ENCODE measurements at regions not wholly inside any gene's neighbourhood (a gene's known extent, or its start where the extent isn't known, plus 50 kb on each side); places are given as distances from the start of the nearest gene placed in this dataset.

DNA sequence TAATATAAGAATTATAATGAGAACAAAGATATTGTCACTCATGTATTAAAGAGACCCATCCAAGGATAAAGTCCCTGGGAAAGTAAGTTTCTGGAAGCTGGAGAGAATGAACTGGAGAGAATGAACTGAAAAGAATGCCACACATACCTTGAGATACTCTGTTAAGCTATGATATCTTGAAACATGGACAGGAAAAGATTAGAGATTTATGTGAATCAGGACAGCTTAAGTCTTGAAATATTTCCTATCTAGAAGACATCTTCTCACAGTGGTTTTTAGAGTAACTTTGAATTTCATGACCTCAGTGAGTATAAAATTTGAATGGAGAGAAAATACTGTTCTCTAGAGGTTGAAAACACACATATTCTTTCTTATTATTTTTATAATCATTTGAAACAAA is 201.3 kb upstream of the HMCN1 start:
- no peak for DNase-seq
- ATAC-seq, result no peak
- Histone ChIP-seq H3K4me3 (no peak overlapping the region), H3K4me1 (no peaks in the 10 kb centered on the region), H3K9me3 (no peaks in the 10 kb centered on the region), H3K27me3 (ENCODE audit: low read depth) (no peaks in the 10 kb centered on the region), H3K27ac (no peak overlapping the region), H3K36me3 (no peaks in the 10 kb centered on the region)
- TF ChIP-seq, protein P1, sequence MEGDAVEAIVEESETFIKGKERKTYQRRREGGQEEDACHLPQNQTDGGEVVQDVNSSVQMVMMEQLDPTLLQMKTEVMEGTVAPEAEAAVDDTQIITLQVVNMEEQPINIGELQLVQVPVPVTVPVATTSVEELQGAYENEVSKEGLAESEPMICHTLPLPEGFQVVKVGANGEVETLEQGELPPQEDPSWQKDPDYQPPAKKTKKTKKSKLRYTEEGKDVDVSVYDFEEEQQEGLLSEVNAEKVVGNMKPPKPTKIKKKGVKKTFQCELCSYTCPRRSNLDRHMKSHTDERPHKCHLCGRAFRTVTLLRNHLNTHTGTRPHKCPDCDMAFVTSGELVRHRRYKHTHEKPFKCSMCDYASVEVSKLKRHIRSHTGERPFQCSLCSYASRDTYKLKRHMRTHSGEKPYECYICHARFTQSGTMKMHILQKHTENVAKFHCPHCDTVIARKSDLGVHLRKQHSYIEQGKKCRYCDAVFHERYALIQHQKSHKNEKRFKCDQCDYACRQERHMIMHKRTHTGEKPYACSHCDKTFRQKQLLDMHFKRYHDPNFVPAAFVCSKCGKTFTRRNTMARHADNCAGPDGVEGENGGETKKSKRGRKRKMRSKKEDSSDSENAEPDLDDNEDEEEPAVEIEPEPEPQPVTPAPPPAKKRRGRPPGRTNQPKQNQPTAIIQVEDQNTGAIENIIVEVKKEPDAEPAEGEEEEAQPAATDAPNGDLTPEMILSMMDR (IDR thresholded peaks at IDR 0.05), result no peak
- intact Hi-C loops (cut with DNase I), result no loop called here

DNA sequence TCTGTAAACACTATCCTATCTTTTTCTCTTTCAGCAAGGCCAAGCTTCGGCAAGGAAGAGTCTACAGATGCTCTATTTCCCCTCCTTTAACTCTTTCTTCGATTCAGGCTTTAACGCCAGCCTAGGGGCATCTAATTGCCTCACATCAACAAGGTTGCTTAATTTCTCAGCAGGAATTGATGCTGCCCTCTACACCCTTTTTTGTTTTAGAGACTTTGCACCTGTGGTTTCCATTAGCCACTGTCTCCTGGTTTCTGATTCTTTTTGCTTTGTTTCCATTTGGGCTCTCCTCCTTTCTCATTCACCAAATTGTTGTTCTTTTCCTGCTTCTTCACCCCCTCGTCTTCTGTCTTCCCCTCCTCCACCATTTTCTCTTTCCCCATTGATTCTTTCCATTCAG is 202.4 kb upstream of the HMCN1 start:
- no peak for DNase-seq
- Histone ChIP-seq H3K4me1 (no peaks in the 10 kb centered on the region), H3K27ac (no peak overlapping the region), H3K9me3 (no peaks in the 10 kb centered on the region), H3K36me3 (no peaks in the 10 kb centered on the region), H3K27me3 (ENCODE audit: low read depth) (no peaks in the 10 kb centered on the region), H3K4me3 (no peak overlapping the region)
- intact Hi-C loops (cut with DNase I), result no loop called here
- ATAC-seq, result no peak
- TF ChIP-seq, protein P1 (IDR thresholded peaks at IDR 0.05), result no peak

DNA sequence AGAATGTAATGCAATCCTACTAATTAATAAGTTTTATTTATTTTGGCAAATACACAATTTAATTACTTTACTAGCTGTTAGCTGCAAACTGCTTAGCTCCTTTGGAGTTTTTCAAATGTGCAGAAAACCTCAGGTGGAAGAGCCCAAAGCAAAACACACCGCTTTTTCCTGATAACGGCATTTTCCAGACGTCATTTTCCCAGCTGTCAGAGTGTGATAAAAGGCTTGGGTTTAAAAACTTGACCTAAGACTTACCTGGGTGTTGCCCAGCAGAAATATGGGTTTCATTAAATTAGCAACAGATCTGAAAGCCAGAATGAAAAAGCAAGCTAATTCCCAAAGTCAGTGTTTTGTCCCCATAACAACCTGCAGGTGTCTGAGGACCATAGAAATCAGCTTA is 204.0 kb upstream of the HMCN1 start:
- Histone ChIP-seq H3K36me3 (no peaks in the 10 kb centered on the region), H3K27me3 (ENCODE audit: low read depth) (no peaks in the 10 kb centered on the region), H3K27ac (no peak overlapping the region), H3K9me3 (no peaks in the 10 kb centered on the region), H3K4me3 (no peak overlapping the region), H3K4me1 (no peaks in the 10 kb centered on the region)
- intact Hi-C loops (cut with DNase I), result no loop called here
- DNase-seq (no peak), ATAC-seq (no peak)
- TF ChIP-seq, protein P1 (IDR thresholded peaks at IDR 0.05), result no peak

DNA sequence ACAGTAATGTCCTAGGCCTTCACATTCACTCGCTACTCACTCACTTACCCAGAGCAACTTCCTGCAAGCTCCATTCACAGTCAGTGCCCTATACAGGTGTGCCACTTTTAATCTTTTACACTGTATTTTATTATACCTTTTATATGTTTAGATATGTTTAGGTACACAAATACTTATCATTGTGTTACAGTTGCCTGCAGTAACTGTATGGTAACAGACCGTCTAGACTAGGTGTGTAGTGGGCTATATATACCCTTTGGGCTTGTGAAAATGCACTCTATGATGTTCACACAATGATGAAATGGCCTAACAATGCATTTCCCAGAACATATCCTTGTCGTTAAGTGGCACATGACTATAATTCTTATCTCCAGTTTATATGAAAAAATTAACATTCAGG is 204.5 kb upstream of the HMCN1 start:
- no peak for DNase-seq
- intact Hi-C loops (cut with DNase I), result no loop called here
- no peaks in the 10 kb centered on the region for H3K9me3 ChIP-seq
- TF ChIP-seq, protein P1 (IDR thresholded peaks at IDR 0.05), result no peak
- H3K4me3 ChIP-seq, result no peak overlapping the region
- H3K36me3 ChIP-seq, result no peaks in the 10 kb centered on the region
- no peaks in the 10 kb centered on the region for H3K27me3 ChIP-seq (ENCODE audit: low read depth)
- H3K27ac ChIP-seq, result no peak overlapping the region
- no peak for ATAC-seq
- no peaks in the 10 kb centered on the region for H3K4me1 ChIP-seq

DNA sequence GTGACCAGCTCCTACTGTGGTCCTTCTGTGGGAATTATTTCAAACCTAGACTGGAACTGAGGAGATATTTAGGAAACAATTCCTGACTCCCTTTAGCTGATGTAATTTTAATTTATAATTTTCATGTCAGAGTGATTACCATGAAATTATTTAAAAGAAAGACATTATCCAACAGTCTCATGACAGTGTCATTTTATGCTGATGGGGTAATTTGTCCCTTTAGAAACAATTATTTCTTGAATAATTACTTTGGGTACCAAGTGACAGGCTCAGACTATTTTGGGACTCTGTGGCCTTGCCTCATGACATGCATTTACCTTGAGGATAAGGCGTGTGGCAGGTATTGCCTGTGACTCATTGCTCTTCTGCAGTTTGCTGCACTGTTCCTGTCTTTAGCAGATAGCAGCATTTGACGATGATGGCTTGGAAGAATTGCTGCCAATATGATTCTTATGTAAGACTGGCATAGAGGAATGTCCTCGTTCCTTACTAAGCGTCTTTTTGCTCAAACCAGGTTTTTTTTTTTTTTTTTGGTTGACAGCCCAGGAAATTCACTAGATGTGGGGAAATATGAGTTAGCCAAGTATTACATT is 206.0 kb upstream of the HMCN1 start:
- intact Hi-C loops (cut with DNase I), result no loop called here
- no peaks in the 10 kb centered on the region for H3K27me3 ChIP-seq (ENCODE audit: low read depth)
- no peaks in the 10 kb centered on the region for H3K36me3 ChIP-seq
- ATAC-seq (no peak), DNase-seq (no peak)
- TF ChIP-seq, protein P1 (IDR thresholded peaks at IDR 0.05), result no peak
- no peaks in the 10 kb centered on the region for H3K4me1 ChIP-seq
- H3K27ac ChIP-seq, result no peak overlapping the region
- no peak overlapping the region for H3K4me3 ChIP-seq
- H3K9me3 ChIP-seq, result no peaks in the 10 kb centered on the region

Data from lower lobe of right lung (tissue), 2 donors.